ENCODE measurements at regions not wholly inside any gene's neighbourhood (a gene's known extent, or its start where the extent isn't known, plus 50 kb on each side); places are given as distances from the start of the nearest gene placed in this dataset.
A peak's percentile ranks its signal among the peaks of the same experiment; 100 is the strongest.
"Not testable (repeated sequence)": the region's sequence is repeated elsewhere in the genome, so short reads cannot be mapped to it uniquely, and the experiment has no call there.

DNA sequence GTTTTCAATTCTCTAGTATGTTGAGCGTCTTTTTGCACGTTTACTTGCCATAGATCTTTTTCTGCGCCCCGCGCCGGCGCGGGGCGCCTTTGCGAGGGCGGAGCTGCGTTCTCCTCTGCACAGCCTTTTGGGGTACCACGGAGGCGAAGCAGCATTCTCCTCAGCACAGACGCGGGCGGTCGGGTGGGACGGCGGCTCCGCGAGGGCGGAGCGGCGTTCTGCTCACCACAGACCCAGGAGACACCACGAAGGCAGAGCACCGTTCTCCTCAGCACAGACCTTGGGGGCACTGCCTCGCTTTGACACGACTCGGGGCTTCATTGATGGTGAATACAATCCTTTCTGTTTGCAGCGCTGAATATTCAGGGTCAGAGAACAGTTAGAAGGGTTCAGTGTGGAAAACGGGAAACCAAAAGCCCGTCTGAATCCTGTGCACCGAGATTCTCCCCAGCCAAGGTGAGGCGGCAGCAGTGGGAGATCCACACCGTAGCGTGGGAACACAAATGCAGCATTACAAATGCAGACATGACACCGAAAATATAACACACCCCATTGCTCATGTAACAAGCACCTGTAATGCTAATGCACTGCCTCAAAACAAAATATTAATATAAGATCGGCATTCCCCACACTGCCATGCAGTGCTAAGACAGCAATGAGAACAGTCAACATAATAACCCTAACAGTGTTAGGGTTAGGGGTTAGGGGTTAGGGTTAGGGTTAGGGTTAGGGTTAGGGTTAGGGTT is 190.7 kb upstream of the VIPR2 start:
- CTCF ChIA-PET, POLR2A ChIA-PET: not testable (repeated sequence)

GRCh38 chr7:159332854-159333479 is 188.3 kb upstream of the VIPR2 start:
- DNase-seq; H3K36me3 Mint-ChIP-seq; CTCF ChIA-PET; H3K27me3 Mint-ChIP-seq; intact Hi-C loops (cut with micrococcal nuclease); H3K4me1 Mint-ChIP-seq (ENCODE audit: low read depth); POLR2A ChIA-PET; H3K27ac Mint-ChIP-seq; H3K4me3 Mint-ChIP-seq: not testable (repeated sequence)
- H3K9me3 Mint-ChIP-seq, result peaks cover 15% of the 10 kb centered on the region

More for the DNA sequence above, 190.7 kb upstream of the VIPR2 start:
- DNase-seq, result peak; percentile 11
- H3K4me3 Mint-ChIP-seq; H3K27me3 Mint-ChIP-seq; H3K27ac Mint-ChIP-seq; H3K4me1 Mint-ChIP-seq (ENCODE audit: low read depth); H3K36me3 Mint-ChIP-seq; intact Hi-C loops (cut with micrococcal nuclease); H3K9me3 Mint-ChIP-seq: not testable (repeated sequence)

DNA sequence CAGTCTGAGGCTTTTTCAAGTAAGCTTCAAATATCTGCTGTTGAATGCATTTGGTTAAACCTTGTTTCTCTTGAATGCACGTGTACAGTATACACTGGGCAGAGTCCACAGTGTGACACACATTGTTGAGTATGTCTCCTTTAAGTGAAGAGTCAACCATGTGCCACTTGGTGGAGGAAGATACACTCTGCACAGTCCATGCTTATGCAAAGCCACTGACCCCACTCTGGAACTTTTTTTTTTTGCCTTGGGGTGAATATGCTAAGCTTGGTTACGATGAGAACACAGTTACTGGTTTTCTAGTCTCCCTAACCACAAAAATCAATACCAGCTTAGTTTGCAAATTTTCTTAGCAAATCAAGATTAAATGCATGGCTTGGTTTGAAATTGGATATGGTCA is 186.8 kb upstream of the VIPR2 start:
- DNase-seq, result no peak

GRCh38 chr7:159329818-159330378 is 185.2 kb upstream of the VIPR2 start:
- POLR2A ChIA-PET, result no interaction called here
- Mint-ChIP-seq H3K36me3 (no peaks in the 10 kb centered on the region), H3K4me1 (ENCODE audit: low read depth) (no peaks in the 10 kb centered on the region), H3K27me3 (peaks cover 3% of the 10 kb centered on the region), H3K9me3 (peaks cover 28% of the 10 kb centered on the region), H3K27ac (no peak overlapping the region), H3K4me3 (no peak overlapping the region)
- no peak for DNase-seq
- intact Hi-C loops (cut with micrococcal nuclease), result no loop called here
- CTCF ChIA-PET, result interaction anchor here (0.7 to 1.8 kb wide), 2 partner anchors 9 to 353 kb away, joined by 4 to 5 read pairs; no protein-coding TSS in a partner anchor

More for the DNA sequence above, 186.8 kb upstream of the VIPR2 start:
- Mint-ChIP-seq H3K27me3 (peaks cover 3% of the 10 kb centered on the region), H3K4me1 (ENCODE audit: low read depth) (no peaks in the 10 kb centered on the region), H3K4me3 (no peak overlapping the region), H3K27ac (no peak overlapping the region), H3K9me3 (peaks cover 29% of the 10 kb centered on the region), H3K36me3 (no peaks in the 10 kb centered on the region)
- ChIA-PET CTCF (no interaction called here), POLR2A (no interaction called here)
- intact Hi-C loops (cut with micrococcal nuclease), result no loop called here

DNA sequence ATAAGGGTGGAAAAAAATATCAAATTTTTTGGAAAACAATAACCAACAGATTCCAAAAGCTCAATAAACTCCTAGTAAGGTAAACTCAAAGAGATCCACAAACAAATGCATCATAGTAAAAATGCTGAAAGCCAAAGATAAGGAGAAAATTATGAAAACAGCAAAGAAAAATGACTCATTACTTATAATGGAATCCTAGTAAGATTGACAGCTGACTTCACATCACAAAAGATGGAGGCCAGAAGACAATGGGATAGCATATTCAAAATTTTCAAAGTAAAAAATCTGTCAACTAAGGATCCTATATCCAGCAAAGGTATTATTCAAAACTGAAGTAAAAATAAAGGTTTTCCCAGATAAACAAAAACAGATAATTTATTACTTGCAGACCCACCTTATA is 183.4 kb upstream of the VIPR2 start:
- intact Hi-C loops (cut with micrococcal nuclease), result no loop called here
- DNase-seq, result no peak
- Mint-ChIP-seq H3K36me3 (no peaks in the 10 kb centered on the region), H3K9me3 (peaks cover 28% of the 10 kb centered on the region), H3K27me3 (peaks cover 4% of the 10 kb centered on the region), H3K27ac (no peak overlapping the region), H3K4me1 (ENCODE audit: low read depth) (no peaks in the 10 kb centered on the region), H3K4me3 (no peak overlapping the region)
- ChIA-PET POLR2A (no interaction called here), CTCF (interaction anchor here (1.8 kb wide), 1 partner anchor 351 kb away, joined by 4 read pairs; no protein-coding TSS in a partner anchor)

GRCh38 chr7:159323359-159323758 is 178.7 kb upstream of the VIPR2 start:
- ChIA-PET CTCF (no interaction called here), POLR2A (no interaction called here)
- no peaks in the 10 kb centered on the region for H3K36me3 Mint-ChIP-seq
- no peak overlapping the region for H3K27ac Mint-ChIP-seq
- intact Hi-C loops (cut with micrococcal nuclease), result no loop called here
- peaks cover 23% of the 10 kb centered on the region for H3K9me3 Mint-ChIP-seq
- DNase-seq, result no peak
- H3K4me1 Mint-ChIP-seq (ENCODE audit: low read depth), result no peaks in the 10 kb centered on the region
- no peak overlapping the region for H3K4me3 Mint-ChIP-seq
- peaks cover 3% of the 10 kb centered on the region for H3K27me3 Mint-ChIP-seq

GRCh38 chr7:159321278-159321677 is 176.6 kb upstream of the VIPR2 start:
- intact Hi-C loops (cut with micrococcal nuclease), result no loop called here
- ChIA-PET POLR2A (no interaction called here), CTCF (no interaction called here)
- Mint-ChIP-seq H3K27ac (no peak overlapping the region), H3K36me3 (no peaks in the 10 kb centered on the region), H3K27me3 (peaks cover 4% of the 10 kb centered on the region), H3K9me3 (peaks cover 15% of the 10 kb centered on the region), H3K4me3 (no peak overlapping the region), H3K4me1 (ENCODE audit: low read depth) (no peaks in the 10 kb centered on the region)
- no peak for DNase-seq

GRCh38 chr7:159318682-159319351 is 174.2 kb upstream of the VIPR2 start:
- no peak overlapping the region for H3K4me3 Mint-ChIP-seq
- peaks cover 10% of the 10 kb centered on the region for H3K27me3 Mint-ChIP-seq
- ChIA-PET POLR2A (no interaction called here), CTCF (no interaction called here)
- no peaks in the 10 kb centered on the region for H3K4me1 Mint-ChIP-seq (ENCODE audit: low read depth)
- no peak overlapping the region for H3K27ac Mint-ChIP-seq
- DNase-seq, result no peak
- no peaks in the 10 kb centered on the region for H3K36me3 Mint-ChIP-seq
- intact Hi-C loops (cut with micrococcal nuclease), result no loop called here
- peaks cover 12% of the 10 kb centered on the region for H3K9me3 Mint-ChIP-seq

DNA sequence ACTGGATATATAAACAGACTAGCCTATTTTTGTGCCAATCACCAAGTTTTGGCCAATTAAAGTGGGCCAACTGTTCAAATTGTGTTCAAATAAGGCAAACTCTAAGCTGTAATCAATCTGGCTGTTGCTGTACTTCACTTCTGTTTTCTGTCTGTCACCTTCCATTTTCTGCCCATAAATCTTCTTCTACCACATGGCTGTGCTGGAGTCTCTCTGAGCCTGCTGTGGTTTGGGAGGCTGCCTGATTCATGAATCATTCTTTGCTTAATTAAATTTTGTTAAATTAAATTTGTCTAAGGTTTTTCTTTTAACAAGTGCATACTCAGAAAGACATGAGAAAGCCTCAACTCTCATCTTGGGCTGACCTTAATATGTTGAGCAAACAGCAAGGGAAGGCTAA is 172.6 kb upstream of the VIPR2 start:
- H3K4me1 Mint-ChIP-seq (ENCODE audit: low read depth), result no peaks in the 10 kb centered on the region
- no peak for DNase-seq
- no peak overlapping the region for H3K4me3 Mint-ChIP-seq
- no peaks in the 10 kb centered on the region for H3K36me3 Mint-ChIP-seq
- intact Hi-C loops (cut with micrococcal nuclease), result no loop called here
- H3K27ac Mint-ChIP-seq, result no peak overlapping the region
- H3K27me3 Mint-ChIP-seq, result peaks cover 10% of the 10 kb centered on the region
- peaks cover 12% of the 10 kb centered on the region for H3K9me3 Mint-ChIP-seq
- ChIA-PET POLR2A (no interaction called here), CTCF (no interaction called here)

- peaks cover 18% of the 10 kb centered on the region for H3K27me3 Mint-ChIP-seq
- no peaks in the 10 kb centered on the region for H3K4me1 Mint-ChIP-seq (ENCODE audit: low read depth)
- intact Hi-C loops (cut with micrococcal nuclease), result no loop called here
- H3K36me3 Mint-ChIP-seq, result no peaks in the 10 kb centered on the region
- no peak for DNase-seq
- ChIA-PET POLR2A (no interaction called here), CTCF (no interaction called here)
- no peak overlapping the region for H3K4me3 Mint-ChIP-seq
- no peaks in the 10 kb centered on the region for H3K9me3 Mint-ChIP-seq
- no peak overlapping the region for H3K27ac Mint-ChIP-seq
Measured at GRCh38 chr7:159311172-159311494, 166.5 kb upstream of the VIPR2 start.

DNA sequence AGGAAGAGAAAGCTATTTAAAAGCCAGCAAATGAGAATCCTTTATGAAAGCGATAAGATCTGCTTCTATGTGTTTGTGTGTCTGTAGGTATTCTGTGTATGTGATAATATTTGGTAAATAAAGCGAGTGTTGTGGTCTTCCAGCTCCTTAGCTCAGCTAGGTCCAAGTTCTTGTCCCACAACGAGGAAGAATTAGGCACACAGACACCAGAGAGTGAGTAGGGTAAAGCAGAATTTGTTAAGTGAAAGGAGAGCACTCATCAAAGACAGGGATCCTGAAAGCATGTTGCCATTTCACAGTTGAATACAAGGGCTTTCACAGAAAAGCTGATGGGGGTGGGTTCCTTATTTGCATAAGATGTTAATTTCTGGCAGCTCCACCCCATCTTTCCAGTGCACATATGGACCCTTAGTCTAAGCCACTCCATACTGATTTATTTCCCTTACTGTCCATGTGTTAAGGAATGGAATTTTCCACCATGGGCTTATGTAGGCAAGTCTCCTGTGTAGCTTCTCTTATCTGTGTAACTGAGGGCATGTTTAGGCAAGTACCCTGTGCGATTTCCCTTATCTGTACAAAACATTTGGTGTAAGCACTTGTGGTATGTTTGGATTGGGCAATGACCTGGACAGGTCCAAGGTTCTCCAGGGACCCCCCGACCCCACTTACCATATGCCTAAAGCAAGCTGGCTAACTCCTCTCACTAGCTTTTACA is 165.9 kb upstream of the VIPR2 start:
- Mint-ChIP-seq H3K4me3 (no peak overlapping the region), H3K9me3 (no peaks in the 10 kb centered on the region), H3K36me3 (no peaks in the 10 kb centered on the region), H3K27me3 (peaks cover 17% of the 10 kb centered on the region), H3K4me1 (ENCODE audit: low read depth) (no peaks in the 10 kb centered on the region), H3K27ac (no peak overlapping the region)
- CTCF ChIA-PET, result no interaction called here
- POLR2A ChIA-PET, result no interaction called here
- no peak for DNase-seq
- intact Hi-C loops (cut with micrococcal nuclease), result no loop called here

DNA sequence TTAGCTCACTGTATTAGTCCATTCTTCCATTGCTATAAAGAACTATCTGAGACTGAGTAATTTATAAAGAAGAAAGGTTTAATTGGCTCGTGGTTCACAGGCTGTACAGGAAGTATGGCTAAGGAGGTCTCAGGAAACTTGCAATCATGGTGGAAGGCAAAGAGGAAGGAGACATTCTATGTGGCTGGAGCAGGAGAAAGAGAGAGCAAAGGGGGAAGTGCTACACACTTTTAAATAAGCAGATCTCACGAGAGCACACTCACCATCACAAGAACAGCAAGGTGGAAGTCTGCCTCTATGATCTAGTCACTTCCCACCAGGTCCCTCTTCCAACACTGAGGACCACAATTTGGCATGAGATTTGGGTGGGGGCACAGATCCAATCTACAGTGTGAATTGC is 164.5 kb upstream of the VIPR2 start:
- H3K27ac Mint-ChIP-seq, H3K4me3 Mint-ChIP-seq: not testable (repeated sequence)

More for the DNA sequence above, 164.5 kb upstream of the VIPR2 start:
- intact Hi-C loops (cut with micrococcal nuclease); H3K36me3 Mint-ChIP-seq; H3K4me1 Mint-ChIP-seq (ENCODE audit: low read depth); DNase-seq; H3K9me3 Mint-ChIP-seq; CTCF ChIA-PET; POLR2A ChIA-PET: not testable (repeated sequence)
- H3K27me3 Mint-ChIP-seq, result peaks cover 10% of the 10 kb centered on the region

Data from activated CD4-positive, alpha-beta memory T cell treated with anti-CD3 and anti-CD28 coated beads for 36 hours (primary cell).